AG04450 (cell line): ENCODE measurements at regions not wholly inside any gene's neighbourhood (a gene's known extent, or its start where the extent isn't known, plus 50 kb on each side); places are given as distances from the start of the nearest gene placed in this dataset.

Experiments used
- CTCF ChIA-PET: fragments of 300-600, 350-600 bp; formaldehyde crosslinking; extraction: SDS; loops from one replicate; lab custom pipeline; 2022; ENCODE audit warnings: antibody characterized with exemption, inconsistent platforms; lab: Charles Lee
- POLR2A ChIA-PET: fragments of 350-600 bp; formaldehyde crosslinking; extraction: SDS; loops from one replicate; lab custom pipeline; 2021; ENCODE audit warnings: antibody characterized with exemption, inconsistent platforms; lab: Yijun Ruan, JAX
- DNase-seq: peaks from one replicate; pipeline ENCODE4 v3.0.0-alpha.2; 2011; ENCODE audit warnings: low read depth, low spot score
- H3K27ac ChIP-seq: one replicate; pipeline ENCODE4 v1.5.1; 2012; ENCODE audit warnings: low read depth, low read length, control low read depth
- H3K27me3 ChIP-seq: one replicate; pipeline ENCODE4 v1.6.0; 2012; ENCODE audit warnings: low read length; ENCODE audit not compliant: control insufficient read depth, insufficient read depth
- H3K4me3 ChIP-seq: 2 replicates; pipeline ENCODE4 v1.5.1; 2011; ENCODE audit warnings: mild to moderate bottlenecking, low read depth, low read length, control low read depth
- H3K9me3 ChIP-seq: 2 replicates; pipeline ENCODE4 v1.5.1; 2012; ENCODE audit warnings: low read length; ENCODE audit not compliant: control insufficient read depth, insufficient read depth
- TF ChIP-seq, protein P1 (sequence below): IDR thresholded peaks from 2 replicates; pipeline ENCODE4 v1.5.1; 2011; ENCODE audit warnings: low read depth, low read length, control low read depth, inconsistent platforms

DNA sequence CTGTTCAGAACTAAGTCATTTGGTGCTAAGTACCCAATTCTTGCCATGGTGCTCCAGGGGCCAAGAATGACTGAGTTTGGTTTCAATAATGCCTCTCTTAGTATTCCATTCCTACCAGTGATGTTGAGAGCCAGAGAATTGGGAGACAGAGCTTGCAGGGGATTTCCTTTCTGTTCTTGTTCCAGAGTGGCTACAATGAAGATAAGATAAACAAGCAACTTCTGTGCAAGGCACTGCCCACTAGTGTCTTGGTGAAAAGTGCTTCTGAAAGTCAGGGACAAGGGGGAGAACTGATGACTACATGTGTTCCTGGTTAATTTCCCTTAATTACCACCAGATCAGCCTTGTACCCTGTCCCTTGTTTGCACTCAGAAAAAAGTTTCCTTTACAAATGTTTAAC is 421.6 kb downstream of the BCKDHB start:
- CTCF ChIA-PET = no interaction called here
- no peaks in the 10 kb centered on the region for H3K27me3 ChIP-seq
- H3K9me3 ChIP-seq = peaks cover 3% of the 10 kb centered on the region; the same call in 1 of the 2 replicates
- POLR2A ChIA-PET = no interaction called here
- no peak overlapping the region for H3K27ac ChIP-seq
- no peak for DNase-seq
- TF ChIP-seq, protein P1, sequence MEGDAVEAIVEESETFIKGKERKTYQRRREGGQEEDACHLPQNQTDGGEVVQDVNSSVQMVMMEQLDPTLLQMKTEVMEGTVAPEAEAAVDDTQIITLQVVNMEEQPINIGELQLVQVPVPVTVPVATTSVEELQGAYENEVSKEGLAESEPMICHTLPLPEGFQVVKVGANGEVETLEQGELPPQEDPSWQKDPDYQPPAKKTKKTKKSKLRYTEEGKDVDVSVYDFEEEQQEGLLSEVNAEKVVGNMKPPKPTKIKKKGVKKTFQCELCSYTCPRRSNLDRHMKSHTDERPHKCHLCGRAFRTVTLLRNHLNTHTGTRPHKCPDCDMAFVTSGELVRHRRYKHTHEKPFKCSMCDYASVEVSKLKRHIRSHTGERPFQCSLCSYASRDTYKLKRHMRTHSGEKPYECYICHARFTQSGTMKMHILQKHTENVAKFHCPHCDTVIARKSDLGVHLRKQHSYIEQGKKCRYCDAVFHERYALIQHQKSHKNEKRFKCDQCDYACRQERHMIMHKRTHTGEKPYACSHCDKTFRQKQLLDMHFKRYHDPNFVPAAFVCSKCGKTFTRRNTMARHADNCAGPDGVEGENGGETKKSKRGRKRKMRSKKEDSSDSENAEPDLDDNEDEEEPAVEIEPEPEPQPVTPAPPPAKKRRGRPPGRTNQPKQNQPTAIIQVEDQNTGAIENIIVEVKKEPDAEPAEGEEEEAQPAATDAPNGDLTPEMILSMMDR = 0 out of 2 replicates have a peak, but pooled peaks have one; percentile 4
- H3K4me3 ChIP-seq = no peak overlapping the region

DNA sequence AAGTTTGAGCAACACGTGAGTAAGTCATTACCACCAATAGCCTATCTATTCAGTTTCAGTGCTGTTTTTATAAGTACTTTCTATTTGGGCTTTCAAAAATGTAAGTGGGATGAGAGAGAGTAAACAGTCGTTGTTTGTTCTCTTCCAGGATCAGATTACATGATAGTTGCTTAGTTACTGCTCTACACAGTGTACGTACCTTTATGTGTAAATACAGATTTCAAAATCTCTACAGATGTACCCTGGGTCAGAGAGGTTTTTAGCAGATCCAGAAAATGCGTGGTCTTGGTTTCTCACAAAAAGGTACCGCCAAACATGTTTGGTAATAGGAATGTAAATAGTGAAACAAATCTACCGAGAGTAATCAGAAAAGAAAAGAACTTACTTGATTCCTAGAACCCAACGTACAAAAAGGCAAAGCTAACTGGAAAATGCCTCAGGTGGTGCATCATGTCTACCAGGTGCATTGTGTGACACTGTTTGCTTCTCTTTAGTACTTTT is 421.1 kb downstream of the BCKDHB start:
- POLR2A ChIA-PET = no interaction called here
- Histone ChIP-seq H3K27me3 (no peaks in the 10 kb centered on the region), H3K4me3 (no peak overlapping the region), H3K9me3 (peaks cover 3% of the 10 kb centered on the region; the same call in 1 of the 2 replicates), H3K27ac (no peak overlapping the region)
- TF ChIP-seq, protein P1 = no peak
- DNase-seq = no peak
- CTCF ChIA-PET = no interaction called here

DNA sequence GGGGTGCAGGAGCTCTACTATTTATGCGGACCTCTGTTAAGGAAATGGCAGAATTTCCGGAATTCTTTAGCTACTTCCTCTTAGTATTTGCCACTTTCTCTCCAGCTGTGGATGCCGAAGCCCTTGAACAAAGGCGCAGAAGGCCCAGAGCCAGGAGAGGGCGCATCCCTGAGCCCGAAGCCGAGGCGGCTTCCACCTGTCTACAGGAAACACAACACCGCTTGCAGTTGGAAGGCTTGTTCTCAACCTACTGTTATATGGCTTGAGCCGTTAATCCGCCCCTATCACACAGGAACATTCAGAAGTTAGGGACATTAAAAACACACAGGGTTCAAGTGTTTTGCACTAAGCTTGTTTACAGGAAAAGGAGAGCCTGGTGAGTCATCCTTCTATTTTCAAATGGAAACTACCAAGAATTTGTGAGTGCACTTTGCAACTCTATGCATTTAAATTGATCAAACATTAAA is 417.1 kb downstream of the BCKDHB start:
- Histone ChIP-seq H3K4me3 (no peak overlapping the region), H3K27me3 (no peaks in the 10 kb centered on the region), H3K27ac (no peak overlapping the region), H3K9me3 (peaks cover 3% of the 10 kb centered on the region; the same call in 1 of the 2 replicates)
- TF ChIP-seq, protein P1 = no peak
- no peak for DNase-seq
- POLR2A ChIA-PET = interaction anchor here (0.8 kb wide), 1 partner anchor 89 kb away, joined by 3 read pairs; no protein-coding TSS in a partner anchor
- CTCF ChIA-PET = interaction anchor here (0.6 to 1.9 kb wide), 2 partner anchors 67 to 654 kb away, joined by 3 to 4 read pairs; no protein-coding TSS in a partner anchor

DNA sequence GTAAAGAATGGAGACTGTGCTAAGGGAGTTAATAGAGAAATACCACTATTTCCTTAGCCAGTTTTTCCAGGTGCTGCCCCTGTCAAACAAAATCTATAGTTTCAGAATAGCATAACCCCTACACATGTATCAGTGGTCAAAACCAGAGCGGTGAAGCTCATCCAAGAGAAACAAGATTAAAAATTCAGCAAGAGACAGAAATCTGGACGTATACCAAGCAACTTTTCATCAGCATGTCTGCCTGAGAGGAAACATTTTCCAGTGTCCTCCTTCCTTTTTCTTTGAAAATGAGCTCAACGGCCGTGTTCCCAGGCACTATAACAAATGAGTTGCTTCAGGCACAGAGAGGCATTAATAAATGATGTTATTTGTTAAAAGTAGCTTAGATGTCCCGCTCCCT is 416.5 kb downstream of the BCKDHB start:
- no peak overlapping the region for H3K4me3 ChIP-seq
- no peak for DNase-seq
- TF ChIP-seq, protein P1 = no peak
- H3K27ac ChIP-seq = no peak overlapping the region
- peaks cover 3% of the 10 kb centered on the region; the same call in 1 of the 2 replicates for H3K9me3 ChIP-seq
- POLR2A ChIA-PET = interaction anchor here (0.8 kb wide), 1 partner anchor 90 kb away, joined by 3 read pairs; no protein-coding TSS in a partner anchor
- no peaks in the 10 kb centered on the region for H3K27me3 ChIP-seq
- CTCF ChIA-PET = interaction anchor here (0.6 to 1.9 kb wide), 3 partner anchors 66 to 1518 kb away, joined by 3 to 4 read pairs (median 4); no protein-coding TSS in a partner anchor

DNA sequence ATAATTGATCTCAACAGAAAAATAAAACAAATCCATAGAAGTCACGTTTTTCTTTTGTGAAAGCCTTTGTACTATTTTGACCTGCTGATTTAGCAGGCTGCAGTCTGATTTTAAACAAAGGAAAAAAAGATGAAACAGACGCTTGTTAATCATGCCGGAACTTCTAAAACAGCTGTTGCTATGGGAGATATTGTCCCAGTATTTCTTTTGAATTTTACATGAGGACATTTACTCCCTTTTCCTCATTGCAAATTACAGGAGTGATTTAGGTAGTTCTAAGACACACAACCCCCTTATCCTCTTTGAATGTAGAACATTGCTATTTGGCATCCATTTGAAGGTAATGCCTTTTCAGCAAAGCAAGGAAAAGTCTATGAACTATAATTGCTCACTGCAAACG is 416.1 kb downstream of the BCKDHB start:
- CTCF ChIA-PET = interaction anchor here (0.6 to 1.9 kb wide), 2 partner anchors 66 to 1518 kb away, joined by 4 read pairs; no protein-coding TSS in a partner anchor
- POLR2A ChIA-PET = interaction anchor here (0.8 kb wide), 1 partner anchor 90 kb away, joined by 3 read pairs; no protein-coding TSS in a partner anchor
- DNase-seq = no peak
- Histone ChIP-seq H3K9me3 (peaks cover 3% of the 10 kb centered on the region; the same call in 1 of the 2 replicates), H3K4me3 (no peak overlapping the region), H3K27me3 (no peaks in the 10 kb centered on the region), H3K27ac (no peak overlapping the region)
- TF ChIP-seq, protein P1 = no peak
